ENCODE measurements at regions not wholly inside any gene's neighbourhood (a gene's known extent, or its start where the extent isn't known, plus 50 kb on each side); places are given as distances from the start of the nearest gene placed in this dataset.

- in situ Hi-C loops (cut with MboI) (no loop called here), intact Hi-C loops (cut with micrococcal nuclease) (no loop called here)
- no peak overlapping the region for H3K27ac ChIP-seq (ENCODE audit: extremely low read depth, low read depth, low read length)
- H3K27me3 ChIP-seq (ENCODE audit: control insufficient read depth in 2 of 2, insufficient read depth in 2 of 2, low read length in 2 of 2): peaks cover 9 to 10% of the 10 kb centered on the region in 2 experiments
- DNase-seq (ENCODE audit: extremely low read depth in 1 of 4, low spot score in 3 of 4) (no peak), ATAC-seq (no peak), FAIRE-seq (no peak)
- H2AFZ ChIP-seq (ENCODE audit: low read depth, low read length): no peak overlapping the region
- no peaks in the 10 kb centered on the region for H4K20me1 ChIP-seq (replicated peaks; ENCODE audit: control insufficient read depth, insufficient read depth, low read length)
- no TSS peak for BruUV-seq (replicated peaks)
- CTCF ChIA-PET (ENCODE audit: low intra/inter-chr PET ratio): no interaction called here
- H3K9me1 ChIP-seq (ENCODE audit: control insufficient read depth, insufficient read depth, low read length): no peaks in the 10 kb centered on the region
- H3K9ac ChIP-seq (ENCODE audit: insufficient read depth in 1 of 2, low read depth in 2 of 2, low read length in 2 of 2): no peak overlapping the region
- no peak overlapping the region for H3K4me3 ChIP-seq
- no peak overlapping the region for H3K4me2 ChIP-seq (ENCODE audit: insufficient read depth, low read length)
- POLR2A ChIA-PET: no interaction called here
- no peaks in the 10 kb centered on the region for H3K4me1 ChIP-seq (replicated peaks in 1 of 2; ENCODE audit: control insufficient read depth in 2 of 2, insufficient read depth in 2 of 2, low read length in 2 of 2)
- H3K79me2 ChIP-seq (ENCODE audit: control insufficient read depth, insufficient read depth, low read length): no peaks in the 10 kb centered on the region
- no peak for TF ChIP-seq HNRNPUL1 (IDR thresholded peaks at IDR 0.05; ENCODE audit: low read length)
- TF ChIP-seq ATF1 (CRISPR knock-in tag; IDR thresholded peaks at IDR 0.05): no peak
- TF ChIP-seq ATF1 (tag; IDR thresholded peaks at IDR 0.05): no peak
- TF ChIP-seq IRF1 (CRISPR knock-in tag; IDR thresholded peaks at IDR 0.05; ENCODE audit: borderline replicate concordance): no peak
- no peak for TF ChIP-seq NCOR1 (IDR thresholded peaks at IDR 0.05)
- no peak for TF ChIP-seq CEBPB (tag; IDR thresholded peaks at IDR 0.05)
- no peaks in the 10 kb centered on the region for H3K36me3 ChIP-seq (ENCODE audit: control insufficient read depth, insufficient read depth, low read length)
- no peaks in the 10 kb centered on the region for H3K9me3 ChIP-seq (replicated peaks; ENCODE audit: control insufficient read depth, insufficient read depth, low read depth, low read length)
These were observed 143.3 kb upstream of the TNPO1 start for GRCh38 chr5:72673180-72673579.

DNA sequence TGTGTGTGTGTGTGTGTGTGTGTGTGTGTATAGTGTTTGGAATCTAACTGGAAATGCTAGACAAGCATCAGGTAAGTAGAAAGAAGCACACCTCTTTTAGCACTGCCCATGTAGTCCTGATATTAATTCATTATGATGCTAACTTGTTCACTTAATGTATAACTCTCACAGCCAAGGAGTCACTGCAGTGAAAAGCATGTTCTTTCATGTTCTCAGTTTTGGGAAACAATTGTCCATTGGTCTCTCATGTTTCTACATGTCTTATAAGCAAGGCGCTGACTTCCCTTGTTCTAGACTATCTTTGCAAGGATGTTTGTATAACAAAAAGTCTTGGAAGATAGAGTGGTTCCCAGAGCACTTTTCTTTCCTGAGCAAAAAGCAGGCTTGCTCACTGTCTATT, 148.8 kb upstream of the TNPO1 start:
- Histone ChIP-seq H3K9ac (ENCODE audit: insufficient read depth in 1 of 2, low read depth in 2 of 2, low read length in 2 of 2) (no peak overlapping the region), H3K9me1 (ENCODE audit: control insufficient read depth, insufficient read depth, low read length) (no peaks in the 10 kb centered on the region), H3K36me3 (ENCODE audit: control insufficient read depth, insufficient read depth, low read length) (no peaks in the 10 kb centered on the region), H3K79me2 (ENCODE audit: control insufficient read depth, insufficient read depth, low read length) (no peaks in the 10 kb centered on the region), H3K4me1 (replicated peaks in 1 of 2; ENCODE audit: control insufficient read depth in 2 of 2, insufficient read depth in 2 of 2, low read length in 2 of 2) (no peaks in the 10 kb centered on the region), H3K4me2 (ENCODE audit: insufficient read depth, low read length) (no peak overlapping the region), H3K4me3 (no peak overlapping the region), H4K20me1 (replicated peaks; ENCODE audit: control insufficient read depth, insufficient read depth, low read length) (no peaks in the 10 kb centered on the region), H3K27me3 (ENCODE audit: control insufficient read depth in 2 of 2, insufficient read depth in 2 of 2, low read length in 2 of 2) (peaks cover 30 to 38% of the 10 kb centered on the region in 2 experiments), H3K27ac (ENCODE audit: extremely low read depth, low read depth, low read length) (no peak overlapping the region), H2AFZ (ENCODE audit: low read depth, low read length) (no peak overlapping the region), H3K9me3 (replicated peaks; ENCODE audit: control insufficient read depth, insufficient read depth, low read depth, low read length) (no peaks in the 10 kb centered on the region)
- TF ChIP-seq RBM39 (optimal IDR thresholded peaks at IDR 0.05; ENCODE audit: low read depth, low read length) (no peak), THRA (IDR thresholded peaks at IDR 0.05) (no peak), ZNF140 (CRISPR knock-in tag; IDR thresholded peaks at IDR 0.05) (no peak), SP2 (IDR thresholded peaks at IDR 0.05; ENCODE audit: extremely low read depth, low read depth, low read length, poor library complexity, severe bottlenecking) (no peak), CBX1 (IDR thresholded peaks at IDR 0.05; ENCODE audit: low read depth) (no peak), GTF2F1 (IDR thresholded peaks at IDR 0.05; ENCODE audit: low read depth, low read length) (no peak), MEF2D (tag; conservative IDR thresholded peaks at IDR 0.05; ENCODE audit: low read depth) (no peak)
- TF ChIP-seq, protein P1, sequence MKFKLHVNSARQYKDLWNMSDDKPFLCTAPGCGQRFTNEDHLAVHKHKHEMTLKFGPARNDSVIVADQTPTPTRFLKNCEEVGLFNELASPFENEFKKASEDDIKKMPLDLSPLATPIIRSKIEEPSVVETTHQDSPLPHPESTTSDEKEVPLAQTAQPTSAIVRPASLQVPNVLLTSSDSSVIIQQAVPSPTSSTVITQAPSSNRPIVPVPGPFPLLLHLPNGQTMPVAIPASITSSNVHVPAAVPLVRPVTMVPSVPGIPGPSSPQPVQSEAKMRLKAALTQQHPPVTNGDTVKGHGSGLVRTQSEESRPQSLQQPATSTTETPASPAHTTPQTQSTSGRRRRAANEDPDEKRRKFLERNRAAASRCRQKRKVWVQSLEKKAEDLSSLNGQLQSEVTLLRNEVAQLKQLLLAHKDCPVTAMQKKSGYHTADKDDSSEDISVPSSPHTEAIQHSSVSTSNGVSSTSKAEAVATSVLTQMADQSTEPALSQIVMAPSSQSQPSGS (CRISPR knock-in tag; IDR thresholded peaks at IDR 0.05): no peak
- CTCF ChIA-PET (ENCODE audit: low intra/inter-chr PET ratio): no interaction called here
- BruUV-seq (replicated peaks): no TSS peak
- DNase-seq (ENCODE audit: extremely low read depth in 1 of 4, low spot score in 3 of 4) (no peak), FAIRE-seq (no peak), ATAC-seq (no peak)
- 0% methylated on average over 1 of the region's 1 CpG for WGBS (ENCODE audit: insufficient coverage, low coverage, missing lambda C conversion rate)
- intact Hi-C loops (cut with micrococcal nuclease): no loop called here
- in situ Hi-C loops (cut with MboI): no loop called here
- POLR2A ChIA-PET: no interaction called here
